ENCODE measurements at regions not wholly inside any gene's neighbourhood (a gene's known extent, or its start where the extent isn't known, plus 50 kb on each side); places are given as distances from the start of the nearest gene placed in this dataset.

DNA sequence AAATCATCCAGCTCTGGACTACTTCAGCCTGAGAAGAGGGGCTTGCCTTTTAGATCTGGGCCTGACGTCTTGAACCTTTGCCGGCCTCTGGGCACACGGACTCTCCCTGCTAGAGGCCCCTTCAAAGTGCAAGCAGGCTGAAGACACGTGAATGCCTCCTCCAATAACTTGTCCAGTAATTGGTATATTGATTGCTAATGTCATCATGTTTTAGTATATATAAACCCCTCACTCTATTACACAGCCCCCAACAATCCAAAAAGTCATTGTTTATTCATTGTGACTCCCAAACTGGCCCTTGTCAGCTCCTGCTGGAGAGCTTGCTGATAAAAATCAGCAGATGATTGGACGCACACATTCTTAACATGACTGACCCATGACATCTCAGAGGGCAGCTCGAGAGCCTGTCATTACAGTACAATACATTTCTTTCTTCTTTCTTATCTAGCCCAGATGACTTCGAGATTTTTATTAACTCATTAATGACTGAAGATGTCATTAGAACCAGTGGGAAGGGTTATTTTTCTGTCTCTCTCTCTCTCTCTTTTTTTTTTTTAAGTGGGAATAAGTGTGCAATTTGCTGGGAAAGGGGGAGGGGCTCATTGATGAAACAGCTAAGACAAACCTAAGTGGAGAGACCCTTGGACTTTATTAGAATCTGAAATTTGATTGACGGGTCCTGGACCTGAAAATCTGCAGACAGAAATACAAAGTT, 65.5 kb upstream of the NR2F2 start:
- TF ChIP-seq CTCF (optimal IDR thresholded peaks at IDR 0.05 in 1 of 3, IDR thresholded peaks at IDR 0.05 in 1 of 3, conservative IDR thresholded peaks at IDR 0.05 in 1 of 3; ENCODE audit: extremely low read depth in 1 of 3, insufficient read depth in 2 of 3, low read length in 3 of 3) (no peak), EZH2 (IDR thresholded peaks at IDR 0.05; ENCODE audit: low read length) (no peak)

All from keratinocyte (primary cell).